ENCODE measurements at regions not wholly inside any gene's neighbourhood (a gene's known extent, or its start where the extent isn't known, plus 50 kb on each side); places are given as distances from the start of the nearest gene placed in this dataset.

DNA sequence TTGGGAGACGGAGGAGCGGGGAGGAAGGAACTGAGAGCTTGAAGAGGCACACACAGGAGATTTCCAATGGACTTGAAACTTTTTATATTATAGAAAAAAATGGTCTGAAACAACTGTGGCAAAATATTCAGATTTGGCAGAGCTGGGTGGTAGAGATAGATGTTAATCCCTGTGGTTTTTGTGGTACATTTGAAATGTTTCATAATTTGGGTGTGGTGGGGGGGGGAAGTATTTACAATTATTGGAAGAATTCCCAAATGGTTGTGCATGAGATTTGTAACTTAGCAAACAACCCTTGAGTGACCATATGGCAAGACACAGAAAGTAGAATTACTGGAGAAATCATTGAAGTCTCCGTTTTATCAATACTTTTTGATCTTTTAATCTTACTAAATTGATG is 588.8 kb upstream of the PSMD7 start:
- POLR2A ChIA-PET, result no interaction called here

DNA sequence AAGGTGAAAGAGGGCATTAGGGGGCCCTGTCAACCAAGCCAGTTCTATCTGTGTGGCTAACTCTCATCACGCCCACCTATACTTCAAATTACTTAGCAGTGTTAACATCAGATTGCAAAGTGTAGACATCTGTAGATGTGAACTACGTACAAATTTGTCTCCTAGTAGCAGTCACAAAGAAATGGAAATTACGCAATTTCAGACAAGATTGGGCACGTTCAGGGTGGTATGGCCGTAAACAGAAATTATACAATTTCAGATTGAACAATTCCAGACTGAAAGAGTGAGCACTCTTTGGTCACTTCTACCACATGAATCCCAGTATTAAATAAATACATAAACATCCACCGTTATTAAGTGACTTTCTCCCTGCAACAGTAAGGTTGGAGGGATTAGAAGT is 592.7 kb upstream of the PSMD7 start:
- DNase-seq (ENCODE audit: extremely low spot score), result no peak
- ChIA-PET POLR2A (no interaction called here), CTCF (no interaction called here)
- TF ChIP-seq ARNT (IDR thresholded peaks at IDR 0.05) (no peak), SP1 (IDR thresholded peaks at IDR 0.05) (no peak), L3MBTL2 (conservative IDR thresholded peaks at IDR 0.05) (no peak), FOXM1 (IDR thresholded peaks at IDR 0.05; ENCODE audit: borderline replicate concordance) (no peak), LEF1 (IDR thresholded peaks at IDR 0.05; ENCODE audit: borderline replicate concordance) (no peak), ELF4 (IDR thresholded peaks at IDR 0.05) (no peak), SUZ12 (IDR thresholded peaks at IDR 0.05) (no peak), FOXK2 (IDR thresholded peaks at IDR 0.05) (no peak), NFRKB (IDR thresholded peaks at IDR 0.05) (no peak), TARDBP (IDR thresholded peaks at IDR 0.05) (no peak), ZNF384 (IDR thresholded peaks at IDR 0.05) (no peak), CTBP1 (IDR thresholded peaks at IDR 0.05; ENCODE audit: borderline replicate concordance) (no peak), BHLHE40 (IDR thresholded peaks at IDR 0.05; ENCODE audit: borderline replicate concordance) (no peak), FOXA1 (IDR thresholded peaks at IDR 0.05) (no peak), HDGF (IDR thresholded peaks at IDR 0.05; ENCODE audit: borderline replicate concordance) (no peak)
- TF ChIP-seq, protein P1, sequence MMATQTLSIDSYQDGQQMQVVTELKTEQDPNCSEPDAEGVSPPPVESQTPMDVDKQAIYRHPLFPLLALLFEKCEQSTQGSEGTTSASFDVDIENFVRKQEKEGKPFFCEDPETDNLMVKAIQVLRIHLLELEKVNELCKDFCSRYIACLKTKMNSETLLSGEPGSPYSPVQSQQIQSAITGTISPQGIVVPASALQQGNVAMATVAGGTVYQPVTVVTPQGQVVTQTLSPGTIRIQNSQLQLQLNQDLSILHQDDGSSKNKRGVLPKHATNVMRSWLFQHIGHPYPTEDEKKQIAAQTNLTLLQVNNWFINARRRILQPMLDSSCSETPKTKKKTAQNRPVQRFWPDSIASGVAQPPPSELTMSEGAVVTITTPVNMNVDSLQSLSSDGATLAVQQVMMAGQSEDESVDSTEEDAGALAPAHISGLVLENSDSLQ (IDR thresholded peaks at IDR 0.05), result no peak

More for the DNA sequence above, 588.8 kb upstream of the PSMD7 start:
- TF ChIP-seq NFRKB (IDR thresholded peaks at IDR 0.05), result no peak
- no peak for TF ChIP-seq CTBP1 (IDR thresholded peaks at IDR 0.05; ENCODE audit: borderline replicate concordance)
- no peak for TF ChIP-seq ARNT (IDR thresholded peaks at IDR 0.05)
- no peak for TF ChIP-seq FOXM1 (IDR thresholded peaks at IDR 0.05; ENCODE audit: borderline replicate concordance)
- no peak for TF ChIP-seq FOXA1 (IDR thresholded peaks at IDR 0.05)
- TF ChIP-seq SP1 (IDR thresholded peaks at IDR 0.05), result no peak
- no peak for TF ChIP-seq L3MBTL2 (conservative IDR thresholded peaks at IDR 0.05)
- no peak for TF ChIP-seq BHLHE40 (IDR thresholded peaks at IDR 0.05; ENCODE audit: borderline replicate concordance)
- TF ChIP-seq TARDBP (IDR thresholded peaks at IDR 0.05), result no peak
- no peak for TF ChIP-seq HDGF (IDR thresholded peaks at IDR 0.05; ENCODE audit: borderline replicate concordance)
- TF ChIP-seq, protein P1 (IDR thresholded peaks at IDR 0.05), result no peak
- no peak for TF ChIP-seq ZNF384 (IDR thresholded peaks at IDR 0.05)
- no peak for TF ChIP-seq FOXK2 (IDR thresholded peaks at IDR 0.05)
- no peak for TF ChIP-seq ELF4 (IDR thresholded peaks at IDR 0.05)
- no peak for TF ChIP-seq LEF1 (IDR thresholded peaks at IDR 0.05; ENCODE audit: borderline replicate concordance)
- no peak for TF ChIP-seq SUZ12 (IDR thresholded peaks at IDR 0.05)
- DNase-seq (ENCODE audit: extremely low spot score), result no peak
- CTCF ChIA-PET, result interaction anchor here (0.5 kb wide), 1 partner anchor 193 kb away, joined by 5 read pairs; no protein-coding TSS in a partner anchor

DNA sequence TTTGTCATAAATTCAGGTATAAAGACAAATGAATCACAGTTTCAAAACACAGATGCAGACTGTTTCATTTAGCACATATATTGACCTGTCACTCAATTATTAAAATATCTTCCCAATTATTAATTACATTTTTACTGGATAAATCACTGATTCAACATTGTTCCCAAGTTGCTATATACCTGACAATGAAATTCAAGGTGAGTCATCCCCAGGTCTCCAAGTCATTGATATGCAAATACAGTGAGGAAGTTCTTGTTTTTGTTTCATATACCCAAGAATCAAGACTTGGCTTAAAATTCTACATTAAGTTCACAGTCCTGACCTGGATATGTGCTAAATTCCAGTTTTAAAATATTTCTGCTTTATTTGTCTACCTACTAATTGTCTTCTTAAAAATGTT is 599.3 kb upstream of the PSMD7 start:
- no peak for DNase-seq (ENCODE audit: extremely low spot score)
- TF ChIP-seq FOXK2 (IDR thresholded peaks at IDR 0.05), result no peak
- no peak for TF ChIP-seq TARDBP (IDR thresholded peaks at IDR 0.05)
- no peak for TF ChIP-seq NFRKB (IDR thresholded peaks at IDR 0.05)
- TF ChIP-seq LEF1 (IDR thresholded peaks at IDR 0.05; ENCODE audit: borderline replicate concordance), result no peak
- TF ChIP-seq CTBP1 (IDR thresholded peaks at IDR 0.05; ENCODE audit: borderline replicate concordance), result no peak
- TF ChIP-seq ARNT (IDR thresholded peaks at IDR 0.05), result no peak
- TF ChIP-seq HDGF (IDR thresholded peaks at IDR 0.05; ENCODE audit: borderline replicate concordance), result no peak
- no peak for TF ChIP-seq FOXA1 (IDR thresholded peaks at IDR 0.05)
- no peak for TF ChIP-seq FOXM1 (IDR thresholded peaks at IDR 0.05; ENCODE audit: borderline replicate concordance)
- TF ChIP-seq SP1 (IDR thresholded peaks at IDR 0.05), result no peak
- no peak for TF ChIP-seq ELF4 (IDR thresholded peaks at IDR 0.05)
- POLR2A ChIA-PET, result no interaction called here
- CTCF ChIA-PET, result no interaction called here

DNA sequence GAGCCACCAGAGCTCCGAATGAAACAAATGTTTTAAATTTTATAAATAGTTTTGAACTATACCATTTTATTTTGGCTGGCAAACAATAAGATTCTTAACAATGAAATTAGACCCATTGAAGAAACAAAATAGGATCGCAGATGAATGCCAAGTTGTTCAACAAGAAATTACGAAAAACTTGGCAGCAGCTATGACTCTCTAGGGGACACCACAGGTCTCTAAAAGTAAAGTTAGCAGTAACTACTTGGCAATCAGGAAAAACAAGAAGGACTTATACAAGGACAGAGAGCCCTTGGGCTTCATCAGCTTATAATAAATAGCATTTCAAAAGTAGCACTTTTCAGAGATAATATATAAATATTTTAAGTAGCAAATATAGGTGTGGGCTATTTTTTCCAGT is 603.8 kb upstream of the PSMD7 start:
- TF ChIP-seq FOXK2 (IDR thresholded peaks at IDR 0.05), result no peak
- TF ChIP-seq ELF4 (IDR thresholded peaks at IDR 0.05), result no peak
- no peak for TF ChIP-seq FOXA1 (IDR thresholded peaks at IDR 0.05)
- no peak for TF ChIP-seq SP1 (IDR thresholded peaks at IDR 0.05)
- TF ChIP-seq CTBP1 (IDR thresholded peaks at IDR 0.05; ENCODE audit: borderline replicate concordance), result no peak
- TF ChIP-seq L3MBTL2 (conservative IDR thresholded peaks at IDR 0.05), result no peak
- no peak for TF ChIP-seq BHLHE40 (IDR thresholded peaks at IDR 0.05; ENCODE audit: borderline replicate concordance)
- TF ChIP-seq TARDBP (IDR thresholded peaks at IDR 0.05), result no peak
- no peak for TF ChIP-seq NFRKB (IDR thresholded peaks at IDR 0.05)
- TF ChIP-seq SUZ12 (IDR thresholded peaks at IDR 0.05), result no peak
- TF ChIP-seq HDGF (IDR thresholded peaks at IDR 0.05; ENCODE audit: borderline replicate concordance), result no peak
- no peak for TF ChIP-seq FOXM1 (IDR thresholded peaks at IDR 0.05; ENCODE audit: borderline replicate concordance)
- TF ChIP-seq LEF1 (IDR thresholded peaks at IDR 0.05; ENCODE audit: borderline replicate concordance), result no peak
- no peak for TF ChIP-seq ZNF384 (IDR thresholded peaks at IDR 0.05)
- TF ChIP-seq, protein P1 (IDR thresholded peaks at IDR 0.05), result no peak
- POLR2A ChIA-PET, result no interaction called here
- DNase-seq (ENCODE audit: extremely low spot score), result no peak
- CTCF ChIA-PET, result no interaction called here

DNA sequence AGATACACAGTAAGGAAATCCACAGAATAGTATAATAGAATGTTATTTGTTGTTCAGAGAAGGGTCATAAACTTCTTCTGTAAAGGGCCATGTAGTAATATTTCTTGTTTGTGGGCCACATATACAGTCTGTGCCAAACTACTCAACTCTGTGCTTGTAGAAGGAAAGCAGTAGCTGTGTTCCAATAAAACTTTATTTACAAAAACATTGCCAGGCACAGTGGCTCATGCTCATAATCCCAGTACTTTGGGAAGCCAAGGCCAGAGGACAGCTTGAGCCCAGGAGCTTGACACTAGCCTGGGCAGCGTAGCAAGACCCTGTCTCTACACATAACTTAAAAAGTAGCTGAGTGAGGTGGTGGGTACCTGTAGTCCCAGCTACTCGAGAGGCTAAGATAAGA is 612.8 kb upstream of the PSMD7 start:
- ChIA-PET POLR2A (no interaction called here), CTCF (no interaction called here)
- DNase-seq (ENCODE audit: extremely low spot score), result no peak
- TF ChIP-seq L3MBTL2 (conservative IDR thresholded peaks at IDR 0.05), result no peak
- TF ChIP-seq, protein P1 (IDR thresholded peaks at IDR 0.05), result no peak
- TF ChIP-seq LEF1 (IDR thresholded peaks at IDR 0.05; ENCODE audit: borderline replicate concordance), result no peak
- TF ChIP-seq ARNT (IDR thresholded peaks at IDR 0.05), result no peak
- TF ChIP-seq ELF4 (IDR thresholded peaks at IDR 0.05), result no peak
- no peak for TF ChIP-seq TARDBP (IDR thresholded peaks at IDR 0.05)

Data from HEK293T (cell line).